ENCODE measurements at regions not wholly inside any gene's neighbourhood (a gene's known extent, or its start where the extent isn't known, plus 50 kb on each side); places are given as distances from the start of the nearest gene placed in this dataset.

- TF ChIP-seq GATA3 (IDR thresholded peaks at IDR 0.05; ENCODE audit: low read depth, low read length) = no peak
- no peak for TF ChIP-seq GATA2 (IDR thresholded peaks at IDR 0.05; ENCODE audit: low read depth, low read length)
These were observed 165.1 kb downstream of the GLRX3 start for GRCh38 chr10:130301021-130301892.

DNA sequence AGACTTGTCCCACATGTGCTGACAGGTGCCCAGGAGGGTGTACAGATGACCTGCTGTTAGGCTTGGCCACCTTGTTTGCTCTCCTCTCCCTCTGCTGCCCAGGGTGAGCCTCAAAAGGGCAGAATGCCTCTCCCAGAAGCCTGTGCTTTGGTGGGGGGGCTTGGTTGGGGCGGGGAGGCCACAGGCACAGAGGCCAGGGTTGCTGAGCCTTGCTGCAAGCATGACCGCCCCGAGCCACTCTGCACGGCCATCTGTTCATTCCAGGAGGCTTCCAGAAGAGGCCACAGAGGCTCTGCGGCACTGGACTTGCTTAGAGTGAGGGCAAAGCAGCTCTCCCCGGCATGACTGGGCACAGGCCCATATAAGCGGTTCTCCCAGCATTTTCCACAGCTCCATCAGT is 190.8 kb downstream of the GLRX3 start:
- no peak for TF ChIP-seq GATA3 (IDR thresholded peaks at IDR 0.05; ENCODE audit: low read depth, low read length)
- no peak for TF ChIP-seq GATA2 (IDR thresholded peaks at IDR 0.05; ENCODE audit: low read depth, low read length)

GRCh38 chr10:130329792-130330191 is 193.6 kb downstream of the GLRX3 start:
- TF ChIP-seq GATA2 (IDR thresholded peaks at IDR 0.05; ENCODE audit: low read depth, low read length) (peak; percentile 61; the same call in 1 of the 2 replicates), GATA3 (IDR thresholded peaks at IDR 0.05; ENCODE audit: low read depth, low read length) (no peak)

- TF ChIP-seq GATA2 (IDR thresholded peaks at IDR 0.05; ENCODE audit: low read depth, low read length) (no peak), GATA3 (IDR thresholded peaks at IDR 0.05; ENCODE audit: low read depth, low read length) (no peak)
These were observed 197.0 kb downstream of the GLRX3 start for GRCh38 chr10:130333185-130333584.

GRCh38 chr10:130335336-130335735 is 199.1 kb downstream of the GLRX3 start:
- no peak for TF ChIP-seq GATA2 (IDR thresholded peaks at IDR 0.05; ENCODE audit: low read depth, low read length)
- no peak for TF ChIP-seq GATA3 (IDR thresholded peaks at IDR 0.05; ENCODE audit: low read depth, low read length)

DNA sequence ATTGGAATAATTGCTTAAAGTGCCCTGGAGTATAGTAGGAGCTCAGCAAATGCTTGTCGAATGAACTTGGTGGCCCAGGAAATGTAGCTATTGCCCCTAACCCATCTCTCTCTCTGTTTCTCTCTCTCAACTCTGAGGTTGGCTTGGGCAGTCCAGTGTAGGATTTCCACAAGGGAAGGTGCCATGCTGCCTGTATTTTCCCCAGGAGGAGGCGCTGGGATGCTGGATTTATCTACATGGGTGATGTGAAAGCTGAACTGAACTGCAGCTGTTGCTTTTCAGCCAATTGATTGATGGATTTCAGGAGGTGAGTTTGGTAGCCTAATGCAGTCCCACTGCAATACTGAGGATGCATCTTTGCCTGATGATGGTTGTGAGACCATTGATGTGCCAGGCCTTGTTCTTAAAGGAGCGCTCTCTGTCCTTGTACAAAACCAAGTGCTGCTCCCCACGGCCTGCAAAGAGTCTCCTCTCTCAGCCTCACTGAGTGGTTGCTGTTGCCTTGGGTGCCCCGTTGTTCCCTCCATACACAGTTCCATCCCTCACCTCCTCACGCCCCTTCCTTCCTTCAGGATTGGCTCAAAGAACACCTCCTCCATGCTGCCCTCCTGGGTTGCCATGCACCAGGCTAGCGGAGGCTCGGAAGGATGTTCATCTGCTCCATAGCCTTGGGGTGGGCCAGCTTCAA is 200.6 kb downstream of the GLRX3 start:
- TF ChIP-seq GATA2 (IDR thresholded peaks at IDR 0.05; ENCODE audit: low read depth, low read length) (no peak), GATA3 (IDR thresholded peaks at IDR 0.05; ENCODE audit: low read depth, low read length) (no peak)

- no peak for TF ChIP-seq GATA3 (IDR thresholded peaks at IDR 0.05; ENCODE audit: low read depth, low read length)
- TF ChIP-seq GATA2 (IDR thresholded peaks at IDR 0.05; ENCODE audit: low read depth, low read length) = no peak
These were observed 201.1 kb downstream of the GLRX3 start for GRCh38 chr10:130337305-130337640.

- no peak for TF ChIP-seq GATA3 (IDR thresholded peaks at IDR 0.05; ENCODE audit: low read depth, low read length)
- no peak for TF ChIP-seq GATA2 (IDR thresholded peaks at IDR 0.05; ENCODE audit: low read depth, low read length)
These were observed 201.8 kb downstream of the GLRX3 start for GRCh38 chr10:130337696-130338635.

GRCh38 chr10:130338636-130339024 is 202.4 kb downstream of the GLRX3 start:
- TF ChIP-seq GATA3 (IDR thresholded peaks at IDR 0.05; ENCODE audit: low read depth, low read length) = no peak
- TF ChIP-seq GATA2 (IDR thresholded peaks at IDR 0.05; ENCODE audit: low read depth, low read length) = no peak

DNA sequence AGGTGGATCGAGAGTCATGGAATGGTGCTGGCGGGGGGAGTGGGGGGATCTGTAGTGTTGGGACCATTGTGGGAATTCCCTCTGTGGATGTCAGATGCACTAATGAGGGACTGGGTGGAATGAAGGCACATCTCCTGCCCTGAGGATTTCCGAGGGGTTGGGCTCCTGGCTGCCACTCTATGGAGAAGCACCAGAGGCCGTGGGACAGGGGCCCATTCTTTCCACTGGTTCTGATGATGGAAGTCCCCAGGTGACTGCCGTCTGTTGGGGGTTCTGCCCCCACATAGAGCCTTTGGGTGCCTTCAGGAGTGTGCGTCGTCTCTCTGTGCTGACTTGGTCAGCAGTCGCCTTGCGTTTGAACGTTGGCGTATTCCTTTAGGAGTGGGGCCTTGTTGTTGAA is 202.9 kb downstream of the GLRX3 start:
- TF ChIP-seq GATA2 (IDR thresholded peaks at IDR 0.05; ENCODE audit: low read depth, low read length) (no peak), GATA3 (IDR thresholded peaks at IDR 0.05; ENCODE audit: low read depth, low read length) (no peak)

GRCh38 chr10:130339911-130340310 is 203.7 kb downstream of the GLRX3 start:
- TF ChIP-seq GATA3 (IDR thresholded peaks at IDR 0.05; ENCODE audit: low read depth, low read length) = no peak

DNA sequence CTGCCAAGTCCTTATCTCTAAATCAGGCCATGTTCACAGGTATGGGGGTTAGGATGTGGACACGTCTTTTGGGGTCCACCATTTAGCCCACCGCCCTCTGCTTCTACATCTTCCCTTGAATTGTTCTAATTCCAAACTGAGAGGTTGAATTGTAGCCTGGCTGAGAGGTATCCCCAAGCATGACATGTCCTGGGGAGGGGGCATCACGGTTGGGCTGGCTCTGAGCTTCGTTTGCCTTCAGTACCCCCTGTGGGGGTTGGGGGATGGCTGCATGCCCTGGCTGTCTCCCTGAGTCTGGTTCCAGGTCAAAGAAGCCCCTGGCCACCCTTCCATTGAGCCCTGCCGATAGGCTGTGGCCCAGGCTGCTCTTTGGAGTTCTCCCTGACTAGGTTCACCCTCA is 204.6 kb downstream of the GLRX3 start:
- no peak for TF ChIP-seq GATA2 (IDR thresholded peaks at IDR 0.05; ENCODE audit: low read depth, low read length)
- no peak for TF ChIP-seq GATA3 (IDR thresholded peaks at IDR 0.05; ENCODE audit: low read depth, low read length)

- no peak for TF ChIP-seq GATA3 (IDR thresholded peaks at IDR 0.05; ENCODE audit: low read depth, low read length)
- no peak for TF ChIP-seq GATA2 (IDR thresholded peaks at IDR 0.05; ENCODE audit: low read depth, low read length)
These were observed 205.2 kb downstream of the GLRX3 start for GRCh38 chr10:130341356-130341755.

GRCh38 chr10:130345728-130346127 is 209.5 kb downstream of the GLRX3 start:
- TF ChIP-seq GATA3 (IDR thresholded peaks at IDR 0.05; ENCODE audit: low read depth, low read length) (no peak), GATA2 (IDR thresholded peaks at IDR 0.05; ENCODE audit: low read depth, low read length) (no peak)

Measured in SH-SY5Y (cell line).